OCI-LY7 (cell line): ENCODE measurements at regions not wholly inside any gene's neighbourhood (a gene's known extent, or its start where the extent isn't known, plus 50 kb on each side); places are given as distances from the start of the nearest gene placed in this dataset.

ENCODE experiments used
- BruUV-seq: library from RNA; stranded (reverse); fragments of 400-500 nt; replicated peaks from 2 replicates; lab custom pipeline; 2021; lab: Mats Ljungman, UMichigan
- CTCF ChIA-PET: fragments of 300-600 bp; sonication (Branson Sonifier 250); formaldehyde crosslinking; loops from one replicate; lab custom pipeline; 2022; ENCODE audit warnings: antibody characterized with exemption; ENCODE audit not compliant: unreplicated experiment; lab: Charles Lee
- POLR2A ChIA-PET: fragments of 300-600 bp; sonication (Branson Sonifier 250); formaldehyde crosslinking; loops from one replicate; lab custom pipeline; 2022; ENCODE audit warnings: antibody characterized with exemption; lab: Charles Lee
- DNase-seq: peaks from one replicate; pipeline ENCODE4 v3.0.0-alpha.2; 2015; ENCODE audit warnings: low spot score
- H2AFZ ChIP-seq: fragments of 200-600 bp; sonication (generic), shearing (Covaris generic); 2 replicates; pipeline ENCODE4 v1.6.1; 2014; ENCODE audit warnings: mild to moderate bottlenecking, antibody characterized with exemption, low read length, moderate library complexity
- H3K27ac ChIP-seq: fragments of 200-600 bp; sonication (generic); 2 replicates; pipeline ENCODE4 v1.5.1; 2014; ENCODE audit warnings: mixed run types, low read depth, mild to moderate bottlenecking, moderate library complexity, low read length, inconsistent platforms; ENCODE audit not compliant: poor library complexity, severe bottlenecking
- H3K36me3 ChIP-seq: fragments of 200-600 bp; sonication (generic); 2 replicates; pipeline ENCODE4 v1.6.1; 2014; ENCODE audit warnings: mild to moderate bottlenecking, antibody characterized with exemption, low read length, moderate library complexity, mixed read lengths; ENCODE audit not compliant: insufficient read depth
- H3K4me1 ChIP-seq: fragments of 200-600 bp; sonication (generic); 2 replicates; pipeline ENCODE4 v1.5.1; 2014; ENCODE audit warnings: mild to moderate bottlenecking, low read length; ENCODE audit not compliant: insufficient read depth, poor library complexity, severe bottlenecking
- H3K4me2 ChIP-seq: fragments of 200-600 bp; sonication (generic); 2 replicates; pipeline ENCODE4 v1.6.1; 2014; ENCODE audit warnings: mild to moderate bottlenecking, low read length
- H3K4me3 ChIP-seq: fragments of 200-600 bp; sonication (generic); 2 replicates; pipeline ENCODE4 v1.5.1; 2014; ENCODE audit warnings: mild to moderate bottlenecking, low read depth, low read length; ENCODE audit not compliant: poor library complexity, severe bottlenecking
- H3K79me2 ChIP-seq: fragments of 200-600 bp; sonication (generic); 2 replicates; pipeline ENCODE4 v1.6.1; 2016; ENCODE audit warnings: low read depth, mild to moderate bottlenecking, low read length, moderate library complexity, mixed read lengths; ENCODE audit not compliant: insufficient read depth
- H3K9me2 ChIP-seq: fragments of 200-600 bp; sonication (generic); 2 replicates; pipeline ENCODE4 v1.6.1; 2016; ENCODE audit warnings: mild to moderate bottlenecking, low read length, mixed read lengths; ENCODE audit not compliant: insufficient read depth
- H3K9me3 ChIP-seq: fragments of 200-600 bp; sonication (generic); 2 replicates; pipeline ENCODE4 v1.6.1; 2014; ENCODE audit warnings: mild to moderate bottlenecking, mixed run types, low read length, mixed read lengths
- H4K20me1 ChIP-seq: fragments of 200-600 bp; sonication (generic); 2 replicates; pipeline ENCODE4 v1.6.1; 2014; ENCODE audit warnings: mild to moderate bottlenecking, antibody characterized with exemption, low read length, moderate library complexity, mixed read lengths; ENCODE audit not compliant: insufficient read depth
- EZH2phosphoT487 ChIP-seq: fragments of 200-600 bp; sonication (generic); IDR thresholded peaks from 2 replicates; pipeline ENCODE4 v1.6.1; 2018; ENCODE audit warnings: low read depth, borderline replicate concordance, mild to moderate bottlenecking, mixed run types, antibody characterized with exemption, low read length, moderate library complexity, mixed read lengths
- intact Hi-C: fragments of 100-400 bp; cut with micrococcal nuclease; formaldehyde crosslinking; loops from one replicate; pipeline ENCODE4 v1.10.0; 2022; ENCODE audit not compliant: unreplicated experiment
- TF ChIP-seq, protein P1 (sequence below): fragments of 200-600 bp; sonication (generic); conservative IDR thresholded peaks from 2 replicates; pipeline ENCODE4 v1.5.1; 2014; ENCODE audit warnings: mild to moderate bottlenecking, antibody characterized with exemption, low read length, moderate library complexity, mixed read lengths

GRCh38 chr18:30121397-30121796 lies 921.1 kb downstream of the DSC3 start:
- Histone ChIP-seq H3K9me2 (no peaks in the 10 kb centered on the region), H3K36me3 (no peaks in the 10 kb centered on the region), H3K4me2 (no peak overlapping the region), H3K4me3 (no peak overlapping the region), H3K9me3 (no peaks in the 10 kb centered on the region), H3K4me1 (no peaks in the 10 kb centered on the region), H3K27ac (no peak overlapping the region), H2AFZ (no peak overlapping the region), H4K20me1 (no peaks in the 10 kb centered on the region), H3K79me2 (no peaks in the 10 kb centered on the region)
- BruUV-seq = no TSS peak
- no peak for DNase-seq
- intact Hi-C loops = no loop called here
- TF ChIP-seq EZH2phosphoT487 = no peak
- TF ChIP-seq, protein P1, sequence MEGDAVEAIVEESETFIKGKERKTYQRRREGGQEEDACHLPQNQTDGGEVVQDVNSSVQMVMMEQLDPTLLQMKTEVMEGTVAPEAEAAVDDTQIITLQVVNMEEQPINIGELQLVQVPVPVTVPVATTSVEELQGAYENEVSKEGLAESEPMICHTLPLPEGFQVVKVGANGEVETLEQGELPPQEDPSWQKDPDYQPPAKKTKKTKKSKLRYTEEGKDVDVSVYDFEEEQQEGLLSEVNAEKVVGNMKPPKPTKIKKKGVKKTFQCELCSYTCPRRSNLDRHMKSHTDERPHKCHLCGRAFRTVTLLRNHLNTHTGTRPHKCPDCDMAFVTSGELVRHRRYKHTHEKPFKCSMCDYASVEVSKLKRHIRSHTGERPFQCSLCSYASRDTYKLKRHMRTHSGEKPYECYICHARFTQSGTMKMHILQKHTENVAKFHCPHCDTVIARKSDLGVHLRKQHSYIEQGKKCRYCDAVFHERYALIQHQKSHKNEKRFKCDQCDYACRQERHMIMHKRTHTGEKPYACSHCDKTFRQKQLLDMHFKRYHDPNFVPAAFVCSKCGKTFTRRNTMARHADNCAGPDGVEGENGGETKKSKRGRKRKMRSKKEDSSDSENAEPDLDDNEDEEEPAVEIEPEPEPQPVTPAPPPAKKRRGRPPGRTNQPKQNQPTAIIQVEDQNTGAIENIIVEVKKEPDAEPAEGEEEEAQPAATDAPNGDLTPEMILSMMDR = no peak
- ChIA-PET CTCF (no interaction called here), POLR2A (no interaction called here)

DNA sequence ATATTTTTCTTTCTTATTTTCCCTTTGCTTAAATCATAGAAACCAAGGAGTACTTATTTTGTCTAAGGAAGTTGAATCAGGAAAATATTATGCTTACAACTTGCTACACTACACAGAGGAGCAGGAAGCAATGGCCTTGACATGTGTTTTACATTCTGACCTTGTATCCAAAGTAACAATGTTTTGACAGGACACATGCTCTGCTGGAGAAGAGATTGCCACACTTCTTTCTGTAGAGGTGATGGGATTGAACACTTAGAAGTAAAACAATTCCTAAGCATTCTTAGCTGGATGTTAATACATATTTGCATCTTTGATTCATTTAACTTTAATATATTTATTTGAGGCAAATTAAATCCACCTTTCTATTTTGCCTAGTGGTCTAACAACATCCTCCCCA lies 929.1 kb downstream of the DSC3 start:
- H3K79me2 ChIP-seq = no peaks in the 10 kb centered on the region
- TF ChIP-seq, protein P1 = no peak
- TF ChIP-seq EZH2phosphoT487 = no peak
- ChIA-PET CTCF (no interaction called here), POLR2A (no interaction called here)
- H3K9me3 ChIP-seq = no peaks in the 10 kb centered on the region
- H3K36me3 ChIP-seq = no peaks in the 10 kb centered on the region
- H3K4me1 ChIP-seq = no peaks in the 10 kb centered on the region
- H3K9me2 ChIP-seq = no peaks in the 10 kb centered on the region
- no peak for DNase-seq
- no peak overlapping the region for H3K4me2 ChIP-seq
- H4K20me1 ChIP-seq = no peaks in the 10 kb centered on the region
- H3K27ac ChIP-seq = no peak overlapping the region
- no peak overlapping the region for H2AFZ ChIP-seq
- intact Hi-C loops = no loop called here
- no TSS peak for BruUV-seq
- H3K4me3 ChIP-seq = no peak overlapping the region

DNA sequence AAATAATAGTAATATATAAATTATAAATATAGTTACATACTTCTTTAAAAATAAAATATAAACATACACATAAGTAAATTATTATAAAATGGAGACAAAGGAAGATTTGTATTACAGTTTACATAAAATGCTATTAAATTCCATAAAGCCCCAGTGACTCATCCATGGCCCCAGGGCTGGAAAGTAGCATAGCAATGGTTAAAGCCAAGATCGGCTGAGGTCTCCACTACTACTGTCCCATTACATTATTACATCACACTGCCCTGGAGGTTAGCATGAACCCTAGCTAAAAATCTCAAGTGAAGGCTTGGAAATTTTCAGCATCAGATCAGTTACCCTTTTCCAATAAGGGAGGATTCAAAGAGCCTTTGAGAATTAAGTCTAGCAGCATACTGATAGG lies 936.2 kb downstream of the DSC3 start:
- intact Hi-C loops = no loop called here
- BruUV-seq = no TSS peak
- Histone ChIP-seq H3K79me2 (no peaks in the 10 kb centered on the region), H3K9me2 (no peaks in the 10 kb centered on the region), H4K20me1 (no peaks in the 10 kb centered on the region), H3K36me3 (no peaks in the 10 kb centered on the region), H2AFZ (no peak overlapping the region), H3K27ac (no peak overlapping the region), H3K4me2 (no peak overlapping the region), H3K4me3 (no peak overlapping the region), H3K4me1 (no peaks in the 10 kb centered on the region), H3K9me3 (no peaks in the 10 kb centered on the region)
- CTCF ChIA-PET = no interaction called here
- POLR2A ChIA-PET = no interaction called here
- DNase-seq = no peak
- no peak for TF ChIP-seq EZH2phosphoT487
- TF ChIP-seq, protein P1 = no peak
